DMS53 treated with DMSO at 0.1 percent for 48 hours (cell line): ENCODE measurements at regions not wholly inside any gene's neighbourhood (a gene's known extent, or its start where the extent isn't known, plus 50 kb on each side); places are given as distances from the start of the nearest gene placed in this dataset.

ENCODE experiments used
- DNase-seq: peaks from one replicate; lab custom pipeline; 2025; ENCODE audit not compliant: unreplicated experiment; lab: John Stamatoyannopoulos, UW

GRCh38 chr10:36636879-36637278, 488.5 kb upstream of the ANKRD30A start:
- DNase-seq: no peak

DNA sequence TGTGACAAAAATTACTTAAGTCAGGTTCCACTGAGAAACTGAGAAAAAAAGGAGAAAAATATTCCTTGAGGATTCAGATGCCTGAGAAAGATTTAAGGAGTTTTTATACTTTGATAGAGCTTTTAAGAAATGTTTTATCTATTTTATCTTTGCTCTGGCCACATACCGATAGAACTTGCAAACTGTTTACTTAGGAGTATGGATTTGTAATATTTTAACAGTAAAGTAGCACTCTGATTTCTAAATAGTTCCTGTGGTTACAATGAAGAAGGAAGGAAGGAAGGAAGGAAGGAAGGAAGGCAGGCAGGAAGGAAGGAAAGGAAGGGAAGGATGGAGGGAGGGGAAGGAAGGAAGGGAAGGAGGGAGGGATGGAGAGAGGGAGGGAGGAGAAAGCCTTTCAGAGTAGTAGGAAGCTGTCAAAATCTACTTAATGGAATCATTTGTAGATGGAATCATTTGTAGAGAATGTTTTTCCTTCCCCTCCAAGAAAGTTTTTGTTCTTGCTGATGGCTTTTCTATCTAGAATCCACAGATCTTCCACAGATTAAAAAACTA, 489.0 kb upstream of the ANKRD30A start:
- DNase-seq: no peak

DNA sequence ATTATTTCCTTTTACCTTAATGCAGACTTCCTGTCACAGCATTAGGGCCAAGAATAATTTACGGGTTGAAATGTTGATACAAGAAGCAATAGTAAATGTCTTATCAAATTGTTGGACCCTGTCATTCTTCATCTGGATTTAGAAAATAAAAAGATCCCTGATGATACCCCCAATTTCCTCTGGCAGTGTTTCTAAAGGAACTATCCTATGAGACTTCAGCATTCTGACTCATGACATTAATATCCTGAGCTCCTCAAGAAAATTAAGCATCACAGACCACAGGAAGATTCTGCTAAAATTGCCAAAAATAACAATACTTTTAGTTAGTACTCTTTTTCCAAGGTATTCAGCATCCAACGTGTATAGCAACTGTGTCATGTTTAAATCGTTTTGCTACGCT, 490.5 kb upstream of the ANKRD30A start:
- DNase-seq: no peak

DNA sequence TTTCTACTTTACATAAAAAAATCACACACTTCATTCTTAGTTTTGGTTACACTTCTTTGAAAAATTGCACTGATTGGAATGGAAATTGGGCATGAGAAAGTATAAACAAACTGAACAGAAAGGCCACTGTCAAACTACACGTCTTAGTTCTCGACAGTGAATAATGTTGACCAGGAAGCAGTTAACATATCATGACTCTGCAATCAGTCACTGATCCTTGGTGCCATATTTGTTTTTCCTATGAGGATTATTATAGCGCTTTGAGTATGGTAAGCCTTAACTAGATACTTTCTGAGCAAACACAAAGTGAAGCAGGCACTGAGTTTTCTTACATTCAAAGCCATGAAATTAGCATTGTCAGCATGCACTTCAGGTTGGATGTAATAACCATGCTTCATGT, 495.1 kb upstream of the ANKRD30A start:
- DNase-seq: no peak

DNA sequence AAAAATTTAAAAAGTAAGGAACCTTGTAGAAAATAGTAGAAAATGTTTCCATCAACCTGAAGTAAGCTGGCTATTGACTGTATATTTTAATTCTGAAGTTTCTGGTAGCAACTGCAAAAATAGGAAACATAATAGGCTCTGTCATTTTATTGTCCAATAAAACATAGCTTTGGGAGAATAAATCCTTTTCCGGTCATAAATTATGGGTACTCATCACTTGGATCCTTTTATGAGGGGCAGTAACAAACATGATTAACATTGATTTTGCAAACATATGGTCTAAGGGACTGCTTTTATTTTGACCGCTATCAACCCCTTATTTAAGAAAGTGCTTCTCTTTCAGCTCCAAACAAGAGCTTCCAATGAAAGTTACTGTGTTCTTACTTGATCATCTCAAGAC, 495.9 kb upstream of the ANKRD30A start:
- no peak for DNase-seq

GRCh38 chr10:36624551-36625100, 500.8 kb upstream of the ANKRD30A start:
- DNase-seq: no peak

DNA sequence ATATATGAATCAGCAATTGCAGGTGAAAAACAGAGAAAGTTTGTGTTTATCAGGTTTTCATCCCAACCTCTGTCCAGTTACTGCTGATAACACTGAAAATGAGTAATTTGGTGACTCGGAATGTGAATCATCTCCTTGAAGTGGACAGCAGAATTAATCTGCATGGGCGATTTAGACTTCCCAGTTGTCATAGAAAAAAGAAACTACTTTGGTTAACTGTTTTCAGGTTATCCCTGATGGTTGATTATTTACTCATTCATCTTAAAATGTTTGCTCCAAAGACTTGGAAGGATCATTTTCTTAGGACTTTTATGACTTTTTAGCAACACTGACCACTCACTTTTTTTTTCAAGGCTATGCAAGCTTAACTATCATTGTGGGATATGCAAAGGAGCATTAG, 504.1 kb upstream of the ANKRD30A start:
- DNase-seq: no peak

DNA sequence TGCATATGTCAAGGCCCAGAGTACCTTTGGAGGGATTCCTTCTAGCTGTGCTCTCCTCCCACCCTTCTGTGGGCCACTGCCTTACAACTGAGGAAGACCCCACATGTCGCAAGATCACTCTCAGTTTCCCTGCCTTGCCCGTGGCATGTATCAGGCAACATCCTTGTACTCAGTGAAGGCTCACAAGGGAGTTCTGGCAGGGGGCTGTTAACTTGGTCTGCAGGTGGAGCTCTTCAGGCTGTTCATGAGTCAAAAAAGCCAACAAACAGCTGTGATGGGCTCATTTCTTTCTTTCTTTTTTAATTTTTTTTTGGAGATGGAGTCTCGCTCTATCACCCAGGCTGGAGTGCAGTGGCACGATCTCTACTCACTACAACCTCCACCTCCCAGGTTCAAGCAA, 513.0 kb upstream of the ANKRD30A start:
- no peak for DNase-seq

DNA sequence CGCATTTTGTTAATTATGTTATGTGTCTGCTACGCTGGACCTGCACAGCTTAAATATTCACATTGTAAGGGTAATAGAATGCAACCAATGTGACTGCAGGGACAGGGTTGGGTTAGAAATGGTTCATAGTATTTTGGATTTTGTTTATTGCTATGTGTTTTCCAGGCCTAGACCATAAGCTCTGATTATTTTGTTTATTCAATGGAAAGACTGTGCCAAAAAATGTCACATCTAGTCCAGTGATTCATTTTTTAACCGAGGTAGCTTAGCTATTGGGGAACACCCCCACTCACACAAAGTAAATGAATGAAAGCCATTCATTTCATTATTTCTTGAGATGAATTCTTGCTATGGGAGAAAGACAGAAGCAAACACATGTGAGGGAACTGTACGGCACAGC, 516.5 kb upstream of the ANKRD30A start:
- DNase-seq: no peak

- DNase-seq: no peak
These were observed 517.1 kb upstream of the ANKRD30A start for GRCh38 chr10:36608251-36608650.

DNA sequence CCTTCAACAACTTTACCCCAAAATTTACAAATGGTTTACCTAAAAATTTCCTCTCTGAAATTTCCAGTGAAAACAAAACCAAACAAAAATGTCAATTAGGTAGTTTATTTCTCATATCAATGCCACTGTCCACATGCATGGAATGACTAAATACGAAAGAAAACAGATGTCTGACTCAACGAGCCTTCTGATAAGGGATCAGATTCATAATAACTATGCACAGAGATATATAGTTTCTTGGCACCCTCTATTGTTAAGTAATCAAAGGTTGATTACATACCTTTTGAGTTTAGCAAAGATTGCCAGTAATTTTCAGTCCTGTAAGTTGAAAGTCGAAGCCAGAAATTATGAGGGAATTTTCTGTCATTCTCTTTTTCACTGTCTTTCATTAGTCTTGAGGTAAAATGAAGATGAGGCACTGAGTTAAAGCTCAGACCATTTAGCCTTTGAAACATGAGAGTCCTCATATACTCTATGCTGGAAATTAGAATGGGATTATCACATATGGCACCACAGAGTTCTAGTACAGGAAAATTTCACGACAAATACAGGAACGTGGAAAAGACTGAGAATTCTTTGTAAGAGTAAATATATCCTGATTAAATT, 519.1 kb upstream of the ANKRD30A start:
- no peak for DNase-seq

GRCh38 chr10:36604316-36604715, 521.1 kb upstream of the ANKRD30A start:
- no peak for DNase-seq

DNA sequence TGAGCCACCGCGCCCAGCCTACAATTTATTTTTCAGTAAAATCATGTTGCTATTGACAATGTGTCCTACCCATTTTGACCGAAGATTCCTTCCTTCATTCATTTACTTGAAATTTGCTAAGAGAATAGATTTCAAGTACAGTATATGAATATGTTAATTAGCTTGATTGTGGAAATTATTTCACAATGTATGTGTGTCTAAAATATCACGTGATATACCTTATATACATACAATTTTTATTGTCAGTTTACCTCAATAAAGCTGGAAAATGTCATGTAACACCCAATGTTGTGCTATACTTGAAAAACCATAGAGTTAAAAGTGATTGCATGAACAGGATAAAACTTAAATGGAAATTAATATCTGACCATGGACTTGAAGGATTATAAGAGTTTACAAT, 521.7 kb upstream of the ANKRD30A start:
- DNase-seq: no peak

DNA sequence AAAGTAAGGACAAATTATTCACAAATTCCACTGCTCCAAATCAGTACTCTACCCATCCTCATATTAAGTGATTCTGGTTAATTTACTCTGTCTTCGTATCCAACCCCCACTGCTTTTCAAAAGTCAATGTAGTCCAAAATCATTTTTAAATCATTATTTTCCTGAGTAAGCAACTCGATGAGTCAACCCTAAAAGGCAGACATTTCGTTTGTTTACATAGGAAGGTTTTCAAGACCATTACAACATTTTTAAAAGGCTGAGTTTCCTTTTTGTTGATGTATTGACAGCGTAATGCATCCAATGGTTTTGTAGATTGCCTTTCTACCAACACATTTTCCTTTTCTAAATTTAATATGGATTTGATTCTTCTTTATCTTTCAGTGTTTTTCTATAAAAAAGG, 523.0 kb upstream of the ANKRD30A start:
- no peak for DNase-seq

DNA sequence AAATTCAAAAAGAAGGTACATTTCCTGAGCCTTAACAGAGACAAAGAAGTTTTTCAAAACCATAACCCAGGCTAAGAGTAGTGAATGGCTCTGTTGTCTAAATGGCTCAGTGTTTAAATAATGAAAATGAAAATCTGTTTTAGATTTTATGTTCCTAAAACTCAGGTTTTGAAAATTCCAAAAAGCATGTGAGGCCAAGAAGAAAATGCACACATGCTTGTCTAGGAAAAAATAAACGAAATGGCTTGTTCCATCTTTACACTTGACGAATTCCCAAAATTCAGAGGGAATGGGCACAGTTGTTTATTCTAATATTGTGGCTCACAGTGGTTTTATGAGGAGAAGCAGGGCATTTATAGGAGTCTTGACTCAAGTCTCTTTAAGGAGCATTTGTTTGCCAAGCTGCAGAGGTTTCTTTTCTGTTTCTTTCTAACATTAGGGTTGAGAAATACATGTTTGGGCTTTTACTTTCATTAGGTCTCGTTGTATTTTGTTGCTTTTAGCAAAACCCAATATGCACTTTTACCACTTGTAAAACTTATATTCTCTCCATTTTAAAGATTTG, 527.6 kb upstream of the ANKRD30A start:
- DNase-seq: no peak

DNA sequence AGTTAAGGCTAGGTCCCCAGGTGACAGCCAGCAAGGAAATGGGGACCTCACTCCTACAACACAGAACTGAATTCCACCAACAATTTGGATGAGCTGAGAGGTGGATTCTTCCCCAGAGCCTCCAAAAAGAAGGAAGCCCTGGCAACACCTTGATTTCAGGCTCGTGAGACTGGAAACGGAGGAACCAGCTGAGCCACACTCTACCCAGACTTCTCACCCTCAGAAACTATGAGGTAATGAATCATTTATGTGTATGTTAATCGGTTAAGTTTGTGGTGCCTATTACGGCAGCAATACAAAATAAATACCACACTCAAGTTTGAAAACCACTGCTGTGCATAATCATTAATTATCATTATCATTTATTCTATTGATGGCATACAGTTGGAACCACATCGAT, 532.4 kb upstream of the ANKRD30A start:
- DNase-seq: no peak

GRCh38 chr10:36591436-36591835, 534.0 kb upstream of the ANKRD30A start:
- DNase-seq: no peak

- no peak for DNase-seq
These were observed 541.7 kb upstream of the ANKRD30A start for GRCh38 chr10:36583690-36584089.

GRCh38 chr10:36581237-36581636, 544.2 kb upstream of the ANKRD30A start:
- DNase-seq: no peak

- DNase-seq: no peak
These were observed 547.1 kb upstream of the ANKRD30A start for GRCh38 chr10:36578306-36578705.

DNA sequence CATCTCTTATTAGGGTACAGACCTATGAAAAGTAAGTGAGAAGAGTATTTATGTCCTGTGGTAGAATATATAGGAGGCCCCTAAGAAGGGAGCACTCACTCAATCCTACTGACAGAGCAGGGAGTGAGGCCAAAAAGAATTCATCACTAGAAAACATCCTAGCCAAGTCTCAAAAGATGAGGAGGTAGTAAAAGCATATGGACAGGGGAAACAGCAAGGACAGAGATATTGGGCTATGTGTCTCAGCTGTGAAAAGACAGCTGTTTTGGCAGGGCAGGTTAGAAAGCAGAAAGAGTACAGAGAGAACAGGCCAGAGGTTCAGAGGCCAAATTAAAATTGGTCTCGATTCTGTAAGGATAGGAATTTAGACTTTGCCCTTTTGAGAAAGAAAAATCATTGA, 548.3 kb upstream of the ANKRD30A start:
- DNase-seq: no peak

DNA sequence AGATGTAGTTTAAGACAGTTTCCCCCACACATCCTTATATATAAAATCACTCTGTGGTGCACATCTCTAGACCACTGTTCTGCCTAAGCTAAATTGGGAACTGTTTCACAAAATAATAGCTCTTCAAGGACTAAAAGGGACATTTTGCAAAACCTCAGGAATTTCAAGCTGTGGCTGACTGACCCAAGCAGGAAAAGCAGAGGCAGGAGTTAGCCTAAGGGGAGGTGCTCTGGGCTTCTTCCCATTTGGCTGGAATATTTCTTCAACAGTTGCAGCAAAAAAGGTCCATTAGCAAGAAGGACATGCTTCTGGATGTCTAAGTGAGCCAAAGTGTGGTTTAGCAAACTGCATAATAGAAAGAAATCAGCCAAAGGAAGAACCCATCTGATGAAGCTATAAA, 551.2 kb upstream of the ANKRD30A start:
- no peak for DNase-seq

GRCh38 chr10:36573246-36573645, 552.2 kb upstream of the ANKRD30A start:
- no peak for DNase-seq
